ENCODE measurements at regions not wholly inside any gene's neighbourhood (a gene's known extent, or its start where the extent isn't known, plus 50 kb on each side); places are given as distances from the start of the nearest gene placed in this dataset.

GRCh38 chr10:111953949-111954348, 229.6 kb downstream of the GPAM start:
- no peak for DNase-seq

GRCh38 chr10:111954386-111954785, 229.2 kb downstream of the GPAM start:
- DNase-seq, result no peak

GRCh38 chr10:111956841-111957240, 226.7 kb downstream of the GPAM start:
- no peak for DNase-seq

GRCh38 chr10:111962951-111963350, 220.6 kb downstream of the GPAM start:
- DNase-seq, result no peak

GRCh38 chr10:111967116-111967515, 216.4 kb downstream of the GPAM start:
- no peak for DNase-seq

GRCh38 chr10:111967547-111967946, 216.0 kb downstream of the GPAM start:
- no peak for DNase-seq

GRCh38 chr10:111968647-111969046, 214.9 kb downstream of the GPAM start:
- no peak for DNase-seq

GRCh38 chr10:111970111-111970510, 213.5 kb downstream of the GPAM start:
- DNase-seq, result no peak

GRCh38 chr10:111972109-111972508, 211.5 kb downstream of the GPAM start:
- DNase-seq, result no peak

- no peak for DNase-seq
Measured at GRCh38 chr10:111973306-111973705, 210.3 kb downstream of the GPAM start.

- DNase-seq, result no peak
Measured at GRCh38 chr10:111973826-111974225, 209.7 kb downstream of the GPAM start.

GRCh38 chr10:111974325-111974724, 209.2 kb downstream of the GPAM start:
- no peak for DNase-seq

GRCh38 chr10:111976557-111976956, 207.0 kb downstream of the GPAM start:
- no peak for DNase-seq

- no peak for DNase-seq
Measured at GRCh38 chr10:111984057-111984456, 199.5 kb downstream of the GPAM start.

- no peak for DNase-seq
Measured at GRCh38 chr10:111986079-111986478, 197.5 kb downstream of the GPAM start.

- DNase-seq, result no peak
Measured at GRCh38 chr10:111988646-111989045, 194.9 kb downstream of the GPAM start.

GRCh38 chr10:111989136-111989911, 194.2 kb downstream of the GPAM start:
- peak; percentile 25 to 37 for DNase-seq

GRCh38 chr10:111990734-111991133, 192.8 kb downstream of the GPAM start:
- no peak for DNase-seq

GRCh38 chr10:111993321-111993720, 190.2 kb downstream of the GPAM start:
- no peak for DNase-seq

GRCh38 chr10:111993872-111994426, 189.6 kb downstream of the GPAM start:
- no peak for DNase-seq

GRCh38 chr10:111996103-111996502, 187.5 kb downstream of the GPAM start:
- DNase-seq, result no peak

GRCh38 chr10:111998728-111999127, 184.8 kb downstream of the GPAM start:
- no peak for DNase-seq

GRCh38 chr10:111999205-111999914, 184.2 kb downstream of the GPAM start:
- no peak for DNase-seq

- DNase-seq, result no peak
Measured at GRCh38 chr10:111999915-112000302, 183.7 kb downstream of the GPAM start.

Data from NCI-H2081 (cell line).